ENCODE measurements at regions not wholly inside any gene's neighbourhood (a gene's known extent, or its start where the extent isn't known, plus 50 kb on each side); places are given as distances from the start of the nearest gene placed in this dataset.

DNA sequence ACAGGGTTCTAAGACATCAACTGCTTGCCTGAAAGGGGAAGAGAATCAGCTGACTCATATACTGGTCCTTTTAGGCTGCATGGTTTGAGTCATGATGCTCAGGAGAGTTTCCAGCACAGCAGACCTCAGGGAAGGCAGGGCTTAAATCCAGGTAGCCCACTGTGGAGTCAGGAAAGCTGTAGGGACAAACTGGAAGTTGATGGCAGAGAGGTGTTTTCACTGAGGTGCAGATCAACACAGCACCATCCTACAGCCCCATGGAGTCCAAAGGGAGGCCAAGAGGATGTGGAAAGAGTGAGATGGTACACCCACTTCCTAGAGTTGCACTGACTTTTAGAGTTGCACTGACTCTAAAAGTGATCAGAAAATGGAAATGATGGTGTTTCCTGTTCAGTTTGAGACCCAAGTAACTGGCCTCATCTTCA, 252.4 kb upstream of the DUSP10 start:
- TF ChIP-seq CTCF (IDR thresholded peaks at IDR 0.05; ENCODE audit: control insufficient read depth, extremely low read depth, insufficient read depth): no peak
- no peak overlapping the region for H3K4me3 ChIP-seq (ENCODE audit: low read depth, low read length)
- DNase-seq (ENCODE audit: low read depth): no peak

DNA sequence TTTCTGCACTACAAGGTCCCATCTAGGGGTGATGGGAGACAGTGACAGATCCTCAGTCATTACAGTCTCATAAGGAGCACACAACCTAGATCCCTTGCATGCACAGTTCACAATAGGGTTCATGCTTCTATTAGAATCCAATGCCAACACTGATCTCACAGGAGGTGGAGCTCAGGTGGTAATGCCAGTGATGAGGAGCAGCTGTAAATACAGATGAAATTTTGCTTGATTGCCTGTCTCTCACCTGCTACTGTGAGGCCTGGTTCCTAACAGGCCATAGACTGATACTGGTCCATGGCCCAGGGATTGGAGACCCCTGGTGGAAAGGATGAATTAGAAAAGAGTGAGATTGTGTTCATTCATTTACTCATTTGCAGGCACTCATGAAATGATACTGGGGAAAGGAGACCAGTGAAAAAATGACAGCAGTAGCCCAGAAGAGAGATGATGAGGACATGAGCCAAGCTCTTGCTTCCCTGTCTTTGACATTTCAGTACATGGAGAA, 251.6 kb upstream of the DUSP10 start:
- TF ChIP-seq CTCF (IDR thresholded peaks at IDR 0.05; ENCODE audit: control insufficient read depth, extremely low read depth, insufficient read depth): no peak
- no peak for DNase-seq (ENCODE audit: low read depth)
- no peak overlapping the region for H3K4me3 ChIP-seq (ENCODE audit: low read depth, low read length)

DNA sequence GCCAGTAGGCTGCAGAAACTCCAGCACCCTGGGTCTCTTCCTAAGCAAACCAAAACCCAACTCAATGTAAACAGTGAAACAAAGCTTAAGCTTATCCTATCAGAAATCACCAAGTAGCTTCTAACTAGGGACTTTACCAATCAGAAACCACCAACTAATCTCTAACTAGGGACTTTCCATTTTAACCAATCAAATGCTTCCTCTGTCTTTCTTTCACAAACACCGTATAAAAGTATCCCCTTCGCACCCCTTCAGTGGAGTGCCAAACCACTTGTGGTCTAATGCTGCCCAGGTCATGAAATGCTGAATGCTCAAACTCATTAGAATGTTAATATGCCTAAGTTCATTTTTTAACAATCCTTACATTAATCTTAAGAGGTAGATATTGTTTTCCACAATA, 250.5 kb upstream of the DUSP10 start:
- H3K4me3 ChIP-seq (ENCODE audit: low read depth, low read length): no peak overlapping the region
- TF ChIP-seq CTCF (IDR thresholded peaks at IDR 0.05; ENCODE audit: control insufficient read depth, extremely low read depth, insufficient read depth): no peak
- no peak for DNase-seq (ENCODE audit: low read depth)

DNA sequence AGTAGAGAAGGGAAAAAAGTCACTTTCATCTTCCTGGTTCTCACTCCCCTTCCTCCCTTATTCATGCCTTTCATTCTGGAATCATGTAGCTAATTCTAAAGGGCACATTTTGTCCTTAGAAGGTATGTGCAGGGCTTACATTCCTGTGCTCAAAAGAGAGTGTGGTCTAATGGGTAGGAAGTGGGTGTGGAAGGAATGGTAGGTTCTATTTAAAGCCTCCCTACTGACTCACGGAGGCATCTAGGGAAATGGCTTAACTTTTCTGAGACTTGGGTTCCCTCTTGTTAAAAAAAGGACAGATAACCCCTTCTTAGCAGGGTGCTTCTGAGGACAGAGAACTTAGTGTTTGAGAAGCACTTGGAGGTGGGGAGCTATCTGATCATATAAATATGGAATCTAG, 249.3 kb upstream of the DUSP10 start:
- DNase-seq (ENCODE audit: low read depth): no peak
- no peak overlapping the region for H3K4me3 ChIP-seq (ENCODE audit: low read depth, low read length)
- TF ChIP-seq CTCF (IDR thresholded peaks at IDR 0.05; ENCODE audit: control insufficient read depth, extremely low read depth, insufficient read depth): no peak

DNA sequence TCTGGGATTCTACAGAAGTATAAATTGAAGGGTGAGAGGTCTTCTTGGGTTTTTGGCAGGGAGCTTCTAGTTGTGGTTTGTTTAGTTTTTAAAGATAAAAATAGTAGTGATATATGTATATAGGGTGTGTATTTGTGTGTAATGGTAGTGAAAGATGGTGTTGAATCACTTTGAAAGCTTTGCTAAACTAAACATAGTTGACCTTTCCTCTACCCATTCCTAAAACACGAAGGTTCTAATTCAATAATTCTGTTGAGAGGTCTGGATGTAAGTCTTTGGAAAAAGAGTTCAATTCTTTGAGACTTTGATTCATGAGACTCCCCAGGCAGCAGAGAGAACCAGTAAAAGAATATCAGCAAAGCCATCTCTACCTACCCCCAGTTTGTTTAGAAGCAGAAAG, 247.9 kb upstream of the DUSP10 start:
- no peak for DNase-seq (ENCODE audit: low read depth)
- no peak for TF ChIP-seq CTCF (IDR thresholded peaks at IDR 0.05; ENCODE audit: control insufficient read depth, extremely low read depth, insufficient read depth)
- no peak overlapping the region for H3K4me3 ChIP-seq (ENCODE audit: low read depth, low read length)

DNA sequence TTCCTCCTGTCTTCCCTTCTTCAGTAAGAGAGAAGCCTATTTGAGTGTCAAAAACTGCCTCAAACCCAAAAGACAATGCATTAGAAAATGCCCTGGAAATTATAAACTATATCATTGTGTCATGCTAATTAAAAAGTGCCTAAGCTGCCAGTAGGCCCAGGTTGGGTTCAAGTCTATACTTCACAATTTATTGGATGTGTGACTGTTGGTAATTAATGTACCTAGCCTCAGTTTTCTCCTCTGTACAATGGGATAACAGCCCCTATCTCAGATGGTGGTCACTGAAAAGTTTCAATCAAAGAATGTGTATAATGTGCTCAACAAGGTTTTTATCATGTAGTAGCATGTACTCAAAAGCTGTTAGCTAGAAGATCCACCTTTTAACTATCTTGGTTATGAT, 246.9 kb upstream of the DUSP10 start:
- no peak overlapping the region for H3K4me3 ChIP-seq (ENCODE audit: low read depth, low read length)
- no peak for TF ChIP-seq CTCF (IDR thresholded peaks at IDR 0.05; ENCODE audit: control insufficient read depth, extremely low read depth, insufficient read depth)
- DNase-seq (ENCODE audit: low read depth): no peak

DNA sequence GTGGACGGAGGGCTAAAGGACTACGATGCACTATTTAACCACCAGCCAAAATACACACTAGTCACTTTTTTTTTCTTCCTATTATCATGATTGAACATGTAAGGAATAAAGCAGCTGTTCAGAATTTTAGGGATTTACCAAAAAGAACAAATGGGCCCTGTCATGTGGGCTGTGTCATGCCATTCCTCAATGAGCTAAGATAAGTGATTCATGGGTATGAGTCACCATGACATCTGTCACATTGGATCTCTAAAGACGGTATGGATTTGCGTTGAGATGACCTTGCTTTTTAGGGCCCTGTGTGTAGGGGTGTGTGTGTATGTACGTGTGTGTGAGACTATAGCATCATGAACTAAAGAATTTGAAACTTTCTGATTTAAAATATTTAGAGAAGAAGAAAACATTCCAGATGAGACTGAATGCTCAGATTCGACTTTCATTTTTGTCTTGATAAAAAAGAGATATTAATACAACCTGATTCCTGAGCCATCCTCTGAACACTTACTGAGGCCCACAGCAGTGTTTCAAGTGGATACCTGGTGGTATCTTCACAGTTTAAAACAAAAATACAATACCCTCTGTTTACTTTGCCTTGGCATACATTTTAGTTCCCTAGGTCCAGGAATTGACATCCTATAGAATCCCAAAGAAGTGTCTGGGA, 246.1 kb upstream of the DUSP10 start:
- no peak for TF ChIP-seq CTCF (IDR thresholded peaks at IDR 0.05; ENCODE audit: control insufficient read depth, extremely low read depth, insufficient read depth)
- DNase-seq (ENCODE audit: low read depth): no peak
- no peak overlapping the region for H3K4me3 ChIP-seq (ENCODE audit: low read depth, low read length)
